ENCODE measurements at regions not wholly inside any gene's neighbourhood (a gene's known extent, or its start where the extent isn't known, plus 50 kb on each side); places are given as distances from the start of the nearest gene placed in this dataset.
A peak's percentile ranks its signal among the peaks of the same experiment; 100 is the strongest.

GRCh38 chr10:3009341-3009740, 58.0 kb upstream of the PFKP start:
- no peak for ATAC-seq
- H3K27ac ChIP-seq, result no peak overlapping the region

GRCh38 chr10:3008518-3009195, 58.7 kb upstream of the PFKP start:
- Histone ChIP-seq H3K27ac (no peak overlapping the region), H3K36me3 (no peaks in the 10 kb centered on the region), H3K4me3 (no peak overlapping the region), H3K27me3 (peaks cover 16% of the 10 kb centered on the region), H3K4me1 (peaks cover 0 to 22% (median 6%) of the 10 kb centered on the region in 3 donors), H3K9me3 (no peaks in the 10 kb centered on the region)
- ATAC-seq, result peak; percentile 53
- 4 to 9% methylated on average over 10 to 12 of the region's 12 CpGs for WGBS, 2 donors (ENCODE audit: low coverage in 1 of 2)
- TF ChIP-seq POLR2AphosphoS5 (IDR thresholded peaks at IDR 0.05) (peak; percentile 77), CTCF (IDR thresholded peaks at IDR 0.05) (no peak)

More at GRCh38 chr10:3009341-3009740, 58.0 kb upstream of the PFKP start:
- H3K4me3 ChIP-seq, result no peak overlapping the region
- H3K36me3 ChIP-seq, result no peaks in the 10 kb centered on the region
- WGBS, 2 donors (ENCODE audit: low coverage in 1 of 2), result 28 to 29% methylated on average over 2 to 4 of the region's 6 CpGs
- TF ChIP-seq POLR2A (IDR thresholded peaks at IDR 0.05) (no peak), CTCF (IDR thresholded peaks at IDR 0.05) (no peak), EP300 (IDR thresholded peaks at IDR 0.05) (no peak), POLR2AphosphoS5 (IDR thresholded peaks at IDR 0.05) (no peak)
- H3K9me3 ChIP-seq, result no peaks in the 10 kb centered on the region
- peaks cover 0 to 22% (median 6%) of the 10 kb centered on the region in 3 donors for H3K4me1 ChIP-seq
- H3K27me3 ChIP-seq, result peaks cover 23% of the 10 kb centered on the region

GRCh38 chr10:3006607-3007006, 60.7 kb upstream of the PFKP start:
- no peak for ATAC-seq
- H3K27ac ChIP-seq, result no peak overlapping the region
- no peaks in the 10 kb centered on the region for H3K36me3 ChIP-seq
- H3K27me3 ChIP-seq, result no peaks in the 10 kb centered on the region
- peaks cover 0 to 22% (median 6%) of the 10 kb centered on the region in 3 donors for H3K4me1 ChIP-seq
- 80 to 100% methylated on average over 1 of the region's 1 CpG for WGBS, 2 donors (ENCODE audit: low coverage in 1 of 2)
- no peak for TF ChIP-seq EP300 (IDR thresholded peaks at IDR 0.05)
- TF ChIP-seq POLR2AphosphoS5 (IDR thresholded peaks at IDR 0.05), result no peak
- no peak for TF ChIP-seq CTCF (IDR thresholded peaks at IDR 0.05)
- no peak for TF ChIP-seq POLR2A (IDR thresholded peaks at IDR 0.05)
- H3K4me3 ChIP-seq, result no peak overlapping the region
- no peaks in the 10 kb centered on the region for H3K9me3 ChIP-seq

GRCh38 chr10:3006093-3006492, 61.3 kb upstream of the PFKP start:
- H3K4me1 ChIP-seq, result peaks cover 0 to 22% (median 6%) of the 10 kb centered on the region in 3 donors
- ATAC-seq, result no peak
- no peak overlapping the region for H3K4me3 ChIP-seq
- TF ChIP-seq POLR2A (IDR thresholded peaks at IDR 0.05) (no peak), CTCF (IDR thresholded peaks at IDR 0.05) (no peak), POLR2AphosphoS5 (IDR thresholded peaks at IDR 0.05) (no peak), EP300 (IDR thresholded peaks at IDR 0.05) (no peak)
- no peaks in the 10 kb centered on the region for H3K36me3 ChIP-seq
- H3K27me3 ChIP-seq, result no peaks in the 10 kb centered on the region
- no peak overlapping the region for H3K27ac ChIP-seq
- WGBS, 2 donors (ENCODE audit: low coverage in 1 of 2), result 55 to 83% methylated on average over 3 of the region's 3 CpGs
- no peaks in the 10 kb centered on the region for H3K9me3 ChIP-seq

- ATAC-seq, result no peak
- WGBS, 2 donors (ENCODE audit: low coverage in 1 of 2), result 92% methylated on average over 2 of the region's 2 CpGs; no CpG with 5 or more reads in 1 of the 2 donors
These were observed 65.0 kb upstream of the PFKP start for GRCh38 chr10:3002304-3002703.

More at GRCh38 chr10:3002304-3002703, 65.0 kb upstream of the PFKP start:
- TF ChIP-seq EP300 (IDR thresholded peaks at IDR 0.05) (no peak), CTCF (IDR thresholded peaks at IDR 0.05) (no peak), POLR2A (IDR thresholded peaks at IDR 0.05) (no peak), POLR2AphosphoS5 (IDR thresholded peaks at IDR 0.05) (no peak)
- H3K4me1 ChIP-seq, result no peaks in the 10 kb centered on the region
- no peaks in the 10 kb centered on the region for H3K27me3 ChIP-seq
- no peaks in the 10 kb centered on the region for H3K36me3 ChIP-seq
- H3K27ac ChIP-seq, result no peak overlapping the region
- H3K4me3 ChIP-seq, result no peak overlapping the region
- no peaks in the 10 kb centered on the region for H3K9me3 ChIP-seq
